Activated T-helper 1 cell treated with anti-CD3 and anti-CD28 coated beads, Interleukin-12 subunit alpha, Interleukin-12 subunit beta, Interleukin-2, Interleukin-4 antibody, amounts not matched to agents 30 ng/mL and 10 ng/mL and 1 ng/mL, durations not matched to agents 14 hours and 24 hours and 36 hours (primary cell): ENCODE measurements at regions not wholly inside any gene's neighbourhood (a gene's known extent, or its start where the extent isn't known, plus 50 kb on each side); places are given as distances from the start of the nearest gene placed in this dataset.

Source experiments
- DNase-seq: peaks from one replicate; pipeline ENCODE4 v3.0.0; 2021; ENCODE audit warnings: low spot score
- H3K27ac Mint-ChIP-seq: one replicate; pipeline ENCODE4 v1.8.0; 2021; ENCODE audit warnings: mild to moderate bottlenecking, mixed read lengths
- H3K27me3 Mint-ChIP-seq: one replicate; pipeline ENCODE4 v1.8.0; 2022; ENCODE audit warnings: mild to moderate bottlenecking, moderate library complexity, mixed read lengths; ENCODE audit not compliant: insufficient read depth
- H3K36me3 Mint-ChIP-seq: one replicate; pipeline ENCODE4 v1.8.0; 2021; ENCODE audit warnings: low read depth, mixed read lengths
- H3K4me1 Mint-ChIP-seq: one replicate; pipeline ENCODE4 v1.8.0; 2021; ENCODE audit warnings: low read depth, mixed read lengths
- H3K4me3 Mint-ChIP-seq: one replicate; pipeline ENCODE4 v1.8.0; 2021; ENCODE audit warnings: mild to moderate bottlenecking, moderate library complexity, mixed read lengths
- H3K9me3 Mint-ChIP-seq: one replicate; pipeline ENCODE4 v1.8.0; 2021; ENCODE audit warnings: mixed read lengths
- intact Hi-C: fragments of 100-400 bp; cut with micrococcal nuclease; formaldehyde crosslinking; loops from one replicate; pipeline ENCODE4 v1.15.1; 2024

GRCh38 chr3:168747697-168748096, 652.0 kb upstream of the GOLIM4 start:
- H3K4me1 Mint-ChIP-seq, result no peaks in the 10 kb centered on the region
- no peak for DNase-seq
- no peak overlapping the region for H3K27ac Mint-ChIP-seq
- H3K9me3 Mint-ChIP-seq, result peaks cover 13% of the 10 kb centered on the region
- H3K4me3 Mint-ChIP-seq, result no peak overlapping the region
- intact Hi-C loops, result no loop called here
- H3K36me3 Mint-ChIP-seq, result no peaks in the 10 kb centered on the region
- no peaks in the 10 kb centered on the region for H3K27me3 Mint-ChIP-seq

- H3K4me3 Mint-ChIP-seq, result no peak overlapping the region
- no peaks in the 10 kb centered on the region for H3K4me1 Mint-ChIP-seq
- no peaks in the 10 kb centered on the region for H3K27me3 Mint-ChIP-seq
- peaks cover 4% of the 10 kb centered on the region for H3K9me3 Mint-ChIP-seq
- intact Hi-C loops, result no loop called here
- no peak for DNase-seq
- no peaks in the 10 kb centered on the region for H3K36me3 Mint-ChIP-seq
- no peak overlapping the region for H3K27ac Mint-ChIP-seq
These were observed 643.0 kb upstream of the GOLIM4 start for GRCh38 chr3:168738527-168739325.

GRCh38 chr3:168736202-168736601, 640.5 kb upstream of the GOLIM4 start:
- no peak overlapping the region for H3K27ac Mint-ChIP-seq
- intact Hi-C loops, result no loop called here
- no peaks in the 10 kb centered on the region for H3K36me3 Mint-ChIP-seq

GRCh38 chr3:168730073-168730472, 634.3 kb upstream of the GOLIM4 start:
- no peak for DNase-seq
- Mint-ChIP-seq H3K27ac (no peak overlapping the region), H3K4me3 (no peak overlapping the region), H3K27me3 (no peaks in the 10 kb centered on the region), H3K9me3 (peaks cover 4% of the 10 kb centered on the region), H3K4me1 (no peaks in the 10 kb centered on the region), H3K36me3 (no peaks in the 10 kb centered on the region)
- intact Hi-C loops, result no loop called here

More at GRCh38 chr3:168736202-168736601, 640.5 kb upstream of the GOLIM4 start:
- H3K4me1 Mint-ChIP-seq, result no peaks in the 10 kb centered on the region
- H3K27me3 Mint-ChIP-seq, result no peaks in the 10 kb centered on the region
- no peaks in the 10 kb centered on the region for H3K9me3 Mint-ChIP-seq
- no peak for DNase-seq
- H3K4me3 Mint-ChIP-seq, result no peak overlapping the region

- no peaks in the 10 kb centered on the region for H3K4me1 Mint-ChIP-seq
- no peaks in the 10 kb centered on the region for H3K27me3 Mint-ChIP-seq
- intact Hi-C loops, result no loop called here
- DNase-seq, result no peak
- H3K4me3 Mint-ChIP-seq, result no peak overlapping the region
- H3K36me3 Mint-ChIP-seq, result no peaks in the 10 kb centered on the region
- no peak overlapping the region for H3K27ac Mint-ChIP-seq
- H3K9me3 Mint-ChIP-seq, result no peaks in the 10 kb centered on the region
These were observed 626.4 kb upstream of the GOLIM4 start for GRCh38 chr3:168722091-168722490.

- Mint-ChIP-seq H3K27ac (no peak overlapping the region), H3K9me3 (no peaks in the 10 kb centered on the region), H3K4me3 (no peak overlapping the region), H3K27me3 (no peaks in the 10 kb centered on the region), H3K36me3 (no peaks in the 10 kb centered on the region), H3K4me1 (peaks cover 8% of the 10 kb centered on the region)
- no peak for DNase-seq
- intact Hi-C loops, result no loop called here
These were observed 619.0 kb upstream of the GOLIM4 start for GRCh38 chr3:168714609-168715240.

- DNase-seq, result no peak
- Mint-ChIP-seq H3K4me3 (no peak overlapping the region), H3K36me3 (no peaks in the 10 kb centered on the region), H3K27ac (no peak overlapping the region), H3K9me3 (no peaks in the 10 kb centered on the region), H3K27me3 (no peaks in the 10 kb centered on the region), H3K4me1 (no peaks in the 10 kb centered on the region)
- intact Hi-C loops, result no loop called here
These were observed 613.3 kb upstream of the GOLIM4 start for GRCh38 chr3:168709073-168709472.

GRCh38 chr3:168707900-168708299, 612.2 kb upstream of the GOLIM4 start:
- Mint-ChIP-seq H3K9me3 (no peaks in the 10 kb centered on the region), H3K27me3 (no peaks in the 10 kb centered on the region), H3K4me3 (no peak overlapping the region), H3K36me3 (no peaks in the 10 kb centered on the region), H3K27ac (no peak overlapping the region), H3K4me1 (no peaks in the 10 kb centered on the region)
- DNase-seq, result no peak
- intact Hi-C loops, result no loop called here

- no peaks in the 10 kb centered on the region for H3K9me3 Mint-ChIP-seq
- no peak overlapping the region for H3K27ac Mint-ChIP-seq
- intact Hi-C loops, result no loop called here
- DNase-seq, result no peak
- H3K27me3 Mint-ChIP-seq, result no peaks in the 10 kb centered on the region
- no peaks in the 10 kb centered on the region for H3K36me3 Mint-ChIP-seq
- no peaks in the 10 kb centered on the region for H3K4me1 Mint-ChIP-seq
- H3K4me3 Mint-ChIP-seq, result no peak overlapping the region
These were observed 609.7 kb upstream of the GOLIM4 start for GRCh38 chr3:168705412-168705811.

GRCh38 chr3:168696051-168696450, 600.3 kb upstream of the GOLIM4 start:
- Mint-ChIP-seq H3K27ac (no peak overlapping the region), H3K4me1 (no peaks in the 10 kb centered on the region)
- intact Hi-C loops, result no loop called here

GRCh38 chr3:168693870-168694269, 598.1 kb upstream of the GOLIM4 start:
- Mint-ChIP-seq H3K36me3 (no peaks in the 10 kb centered on the region), H3K4me3 (no peak overlapping the region), H3K4me1 (no peaks in the 10 kb centered on the region), H3K9me3 (no peaks in the 10 kb centered on the region), H3K27ac (no peak overlapping the region), H3K27me3 (no peaks in the 10 kb centered on the region)
- intact Hi-C loops, result no loop called here
- no peak for DNase-seq

More at GRCh38 chr3:168696051-168696450, 600.3 kb upstream of the GOLIM4 start:
- Mint-ChIP-seq H3K36me3 (no peaks in the 10 kb centered on the region), H3K27me3 (no peaks in the 10 kb centered on the region), H3K9me3 (no peaks in the 10 kb centered on the region), H3K4me3 (no peak overlapping the region)
- no peak for DNase-seq

- H3K36me3 Mint-ChIP-seq, result no peaks in the 10 kb centered on the region
- no peaks in the 10 kb centered on the region for H3K4me1 Mint-ChIP-seq
- no peak overlapping the region for H3K27ac Mint-ChIP-seq
- no peaks in the 10 kb centered on the region for H3K27me3 Mint-ChIP-seq
- intact Hi-C loops, result no loop called here
- DNase-seq, result no peak
- H3K4me3 Mint-ChIP-seq, result no peak overlapping the region
- no peaks in the 10 kb centered on the region for H3K9me3 Mint-ChIP-seq
These were observed 592.5 kb upstream of the GOLIM4 start for GRCh38 chr3:168688267-168688666.

GRCh38 chr3:168684519-168684918, 588.8 kb upstream of the GOLIM4 start:
- Mint-ChIP-seq H3K27ac (no peak overlapping the region), H3K9me3 (no peaks in the 10 kb centered on the region), H3K4me3 (no peak overlapping the region), H3K4me1 (no peaks in the 10 kb centered on the region), H3K27me3 (no peaks in the 10 kb centered on the region), H3K36me3 (no peaks in the 10 kb centered on the region)
- no peak for DNase-seq
- intact Hi-C loops, result no loop called here
